GM23338 (cell line): ENCODE measurements at regions not wholly inside any gene's neighbourhood (a gene's known extent, or its start where the extent isn't known, plus 50 kb on each side); places are given as distances from the start of the nearest gene placed in this dataset.

ENCODE experiments used
- ATAC-seq: fragments of 200-7000 bp; cut with Tn5 transposase; 3 replicates; pipeline ENCODE4 v1.9.1; 2020
- DNase-seq: peaks from one replicate; pipeline ENCODE4 v3.0.0-alpha.2; 2015; ENCODE audit warnings: low spot score
- H2AFZ ChIP-seq: fragments of 200-600 bp; sonication (generic); 2 replicates; pipeline ENCODE4 v1.8.0; 2016; ENCODE audit warnings: antibody characterized with exemption, mild to moderate bottlenecking, moderate library complexity
- H3F3A ChIP-seq: fragments of 200-600 bp; sonication (generic); replicated peaks from 2 replicates; pipeline ENCODE4 v1.8.0; 2017; ENCODE audit warnings: antibody characterized with exemption, mixed run types, low read depth
- H3K27ac ChIP-seq: fragments of 200-600 bp; sonication (generic); 2 replicates; pipeline ENCODE4 v1.6.1; 2016; ENCODE audit warnings: low read depth
- H3K27me3 ChIP-seq: fragments of 200-600 bp; sonication (generic); 2 replicates; pipeline ENCODE4 v1.8.0; 2016; ENCODE audit warnings: mild to moderate bottlenecking, mixed run types, moderate library complexity; ENCODE audit not compliant: insufficient read depth
- H3K36me3 ChIP-seq: fragments of 200-600 bp; sonication (generic); 2 replicates; pipeline ENCODE4 v1.8.0; 2016; ENCODE audit warnings: mild to moderate bottlenecking; ENCODE audit not compliant: insufficient read depth
- H3K4me1 ChIP-seq: fragments of 200-600 bp; sonication (generic); 2 replicates; pipeline ENCODE4 v1.8.0; 2016; ENCODE audit warnings: mild to moderate bottlenecking, moderate library complexity; ENCODE audit not compliant: insufficient read depth
- H3K4me2 ChIP-seq: fragments of 200-600 bp; sonication (generic); 2 replicates; pipeline ENCODE4 v1.7.1; 2017; ENCODE audit warnings: mixed run types
- H3K4me3 ChIP-seq: fragments of 200-600 bp; sonication (generic); 2 replicates; pipeline ENCODE4 v1.6.1; 2016; ENCODE audit warnings: mixed run types
- H3K79me2 ChIP-seq: fragments of 200-600 bp; sonication (generic); replicated peaks from 2 replicates; pipeline ENCODE4 v1.8.0; 2017; ENCODE audit warnings: mild to moderate bottlenecking; ENCODE audit not compliant: insufficient read depth
- H3K9me2 ChIP-seq: fragments of 200-600 bp; sonication (generic); 2 replicates; pipeline ENCODE4 v1.8.0; 2017; ENCODE audit not compliant: insufficient read depth
- H4K20me1 ChIP-seq: fragments of 200-600 bp; sonication (generic); replicated peaks from 2 replicates; pipeline ENCODE4 v1.8.0; 2017; ENCODE audit warnings: mild to moderate bottlenecking; ENCODE audit not compliant: insufficient read depth
- H3K27ac Mint-ChIP-seq: 2 replicates; pipeline ENCODE4 v1.8.0; 2020; ENCODE audit warnings: inconsistent platforms, mild to moderate bottlenecking, moderate library complexity, mixed read lengths
- H3K27me3 Mint-ChIP-seq: 3 replicates; pipeline ENCODE4 v1.8.0; 2022; ENCODE audit warnings: low read depth, mild to moderate bottlenecking, moderate library complexity, mixed read lengths, inconsistent platforms; ENCODE audit not compliant: insufficient read depth, poor library complexity
- H3K36me3 Mint-ChIP-seq: 3 replicates; pipeline ENCODE4 v1.8.0; 2021; ENCODE audit warnings: low read depth, mild to moderate bottlenecking, inconsistent platforms, moderate library complexity, mixed read lengths
- H3K4me1 Mint-ChIP-seq: 3 replicates; pipeline ENCODE4 v1.8.0; 2020; ENCODE audit warnings: mild to moderate bottlenecking, inconsistent platforms, mixed read lengths
- H3K4me3 Mint-ChIP-seq: 3 replicates; pipeline ENCODE4 v1.8.0; 2021; ENCODE audit warnings: moderate library complexity, mild to moderate bottlenecking, inconsistent platforms, mixed read lengths
- H3K9me3 Mint-ChIP-seq: 3 replicates; pipeline ENCODE4 v1.8.0; 2020; ENCODE audit warnings: moderate library complexity, mild to moderate bottlenecking, inconsistent platforms, mixed read lengths
- CREB1 ChIP-seq: fragments of 250-450 bp; sonication (Bioruptor Pico); IDR thresholded peaks from 2 replicates; pipeline ENCODE4 v1.5.0; 2020; ENCODE audit warnings: low read depth, mild to moderate bottlenecking, moderate library complexity
- CTCF ChIP-seq, 2 experiments: fragments of 200-600 bp in 1 of 2; sonication (generic) in 1 of 2; conservative IDR thresholded peaks; 2 replicates each; pipeline versions ENCODE4 v1.5.1 to v1.6.1; 2016 to 2017; ENCODE audit warnings: antibody characterized with exemption in 2 of 2, low read depth in 2 of 2, mild to moderate bottlenecking in 2 of 2, moderate library complexity in 1 of 2
- EZH2 ChIP-seq: fragments of 200-600 bp; sonication (generic); IDR thresholded peaks from one replicate; pipeline ENCODE4 v1.8.0; 2017; ENCODE audit warnings: antibody characterized with exemption, mild to moderate bottlenecking, low read depth; ENCODE audit not compliant: unreplicated experiment
- EZH2phosphoT487 ChIP-seq: fragments of 200-600 bp; sonication (generic); IDR thresholded peaks from one replicate; pipeline ENCODE4 v1.8.1; 2018; ENCODE audit warnings: antibody characterized with exemption; ENCODE audit not compliant: unreplicated experiment
- JUNB ChIP-seq: IDR thresholded peaks from one replicate; pipeline ENCODE4 v1.6.1; 2016; ENCODE audit warnings: antibody characterized with exemption; ENCODE audit not compliant: unreplicated experiment
- NANOG ChIP-seq: IDR thresholded peaks from 2 replicates; pipeline ENCODE4 v1.6.1; 2016; ENCODE audit warnings: antibody characterized with exemption, borderline replicate concordance
- POLR2AphosphoS5 ChIP-seq: IDR thresholded peaks from 2 replicates; pipeline ENCODE4 v1.6.1; 2016; ENCODE audit warnings: antibody characterized with exemption, low read depth
- REST ChIP-seq: IDR thresholded peaks from one replicate; pipeline ENCODE4 v1.6.1; 2018; ENCODE audit warnings: antibody characterized with exemption; ENCODE audit not compliant: unreplicated experiment
- STAT1 ChIP-seq: IDR thresholded peaks from one replicate; pipeline ENCODE4 v1.6.1; 2016; ENCODE audit warnings: antibody characterized with exemption; ENCODE audit not compliant: unreplicated experiment
- ZNF114 ChIP-seq: fragments of 250-450 bp; sonication (Bioruptor Pico); IDR thresholded peaks from 2 replicates; pipeline ENCODE4 v1.5.0; 2020; ENCODE audit warnings: mild to moderate bottlenecking, moderate library complexity
- ZNF331 ChIP-seq: fragments of 250-450 bp; sonication (Bioruptor Pico); IDR thresholded peaks from 2 replicates; pipeline ENCODE4 v1.5.0; 2020; ENCODE audit warnings: low read depth, mild to moderate bottlenecking, moderate library complexity
- TF ChIP-seq, protein P1 (sequence below): fragments of 250-450 bp; sonication (Bioruptor Pico); IDR thresholded peaks from 2 replicates; pipeline ENCODE4 v1.5.0; 2020; ENCODE audit warnings: mild to moderate bottlenecking, moderate library complexity
- TF ChIP-seq, protein P2 (sequence below): IDR thresholded peaks from 2 replicates; pipeline ENCODE4 v1.6.1; 2016; ENCODE audit warnings: antibody characterized with exemption

- peaks cover under 1% of the 10 kb centered on the region; the same call in 2 of the 3 replicates for H3K4me1 Mint-ChIP-seq
- ATAC-seq (no peak), DNase-seq (no peak)
- no peaks in the 10 kb centered on the region for H4K20me1 ChIP-seq
- no peak for TF ChIP-seq JUNB
- no peak for TF ChIP-seq EZH2
- TF ChIP-seq NANOG = no peak
- no peak for TF ChIP-seq ZNF114
- TF ChIP-seq REST = no peak
- no peak for TF ChIP-seq STAT1
- no peak for TF ChIP-seq ZNF331
- no peak for TF ChIP-seq CREB1 (CRISPR knock-in tag)
- TF ChIP-seq, protein P1, sequence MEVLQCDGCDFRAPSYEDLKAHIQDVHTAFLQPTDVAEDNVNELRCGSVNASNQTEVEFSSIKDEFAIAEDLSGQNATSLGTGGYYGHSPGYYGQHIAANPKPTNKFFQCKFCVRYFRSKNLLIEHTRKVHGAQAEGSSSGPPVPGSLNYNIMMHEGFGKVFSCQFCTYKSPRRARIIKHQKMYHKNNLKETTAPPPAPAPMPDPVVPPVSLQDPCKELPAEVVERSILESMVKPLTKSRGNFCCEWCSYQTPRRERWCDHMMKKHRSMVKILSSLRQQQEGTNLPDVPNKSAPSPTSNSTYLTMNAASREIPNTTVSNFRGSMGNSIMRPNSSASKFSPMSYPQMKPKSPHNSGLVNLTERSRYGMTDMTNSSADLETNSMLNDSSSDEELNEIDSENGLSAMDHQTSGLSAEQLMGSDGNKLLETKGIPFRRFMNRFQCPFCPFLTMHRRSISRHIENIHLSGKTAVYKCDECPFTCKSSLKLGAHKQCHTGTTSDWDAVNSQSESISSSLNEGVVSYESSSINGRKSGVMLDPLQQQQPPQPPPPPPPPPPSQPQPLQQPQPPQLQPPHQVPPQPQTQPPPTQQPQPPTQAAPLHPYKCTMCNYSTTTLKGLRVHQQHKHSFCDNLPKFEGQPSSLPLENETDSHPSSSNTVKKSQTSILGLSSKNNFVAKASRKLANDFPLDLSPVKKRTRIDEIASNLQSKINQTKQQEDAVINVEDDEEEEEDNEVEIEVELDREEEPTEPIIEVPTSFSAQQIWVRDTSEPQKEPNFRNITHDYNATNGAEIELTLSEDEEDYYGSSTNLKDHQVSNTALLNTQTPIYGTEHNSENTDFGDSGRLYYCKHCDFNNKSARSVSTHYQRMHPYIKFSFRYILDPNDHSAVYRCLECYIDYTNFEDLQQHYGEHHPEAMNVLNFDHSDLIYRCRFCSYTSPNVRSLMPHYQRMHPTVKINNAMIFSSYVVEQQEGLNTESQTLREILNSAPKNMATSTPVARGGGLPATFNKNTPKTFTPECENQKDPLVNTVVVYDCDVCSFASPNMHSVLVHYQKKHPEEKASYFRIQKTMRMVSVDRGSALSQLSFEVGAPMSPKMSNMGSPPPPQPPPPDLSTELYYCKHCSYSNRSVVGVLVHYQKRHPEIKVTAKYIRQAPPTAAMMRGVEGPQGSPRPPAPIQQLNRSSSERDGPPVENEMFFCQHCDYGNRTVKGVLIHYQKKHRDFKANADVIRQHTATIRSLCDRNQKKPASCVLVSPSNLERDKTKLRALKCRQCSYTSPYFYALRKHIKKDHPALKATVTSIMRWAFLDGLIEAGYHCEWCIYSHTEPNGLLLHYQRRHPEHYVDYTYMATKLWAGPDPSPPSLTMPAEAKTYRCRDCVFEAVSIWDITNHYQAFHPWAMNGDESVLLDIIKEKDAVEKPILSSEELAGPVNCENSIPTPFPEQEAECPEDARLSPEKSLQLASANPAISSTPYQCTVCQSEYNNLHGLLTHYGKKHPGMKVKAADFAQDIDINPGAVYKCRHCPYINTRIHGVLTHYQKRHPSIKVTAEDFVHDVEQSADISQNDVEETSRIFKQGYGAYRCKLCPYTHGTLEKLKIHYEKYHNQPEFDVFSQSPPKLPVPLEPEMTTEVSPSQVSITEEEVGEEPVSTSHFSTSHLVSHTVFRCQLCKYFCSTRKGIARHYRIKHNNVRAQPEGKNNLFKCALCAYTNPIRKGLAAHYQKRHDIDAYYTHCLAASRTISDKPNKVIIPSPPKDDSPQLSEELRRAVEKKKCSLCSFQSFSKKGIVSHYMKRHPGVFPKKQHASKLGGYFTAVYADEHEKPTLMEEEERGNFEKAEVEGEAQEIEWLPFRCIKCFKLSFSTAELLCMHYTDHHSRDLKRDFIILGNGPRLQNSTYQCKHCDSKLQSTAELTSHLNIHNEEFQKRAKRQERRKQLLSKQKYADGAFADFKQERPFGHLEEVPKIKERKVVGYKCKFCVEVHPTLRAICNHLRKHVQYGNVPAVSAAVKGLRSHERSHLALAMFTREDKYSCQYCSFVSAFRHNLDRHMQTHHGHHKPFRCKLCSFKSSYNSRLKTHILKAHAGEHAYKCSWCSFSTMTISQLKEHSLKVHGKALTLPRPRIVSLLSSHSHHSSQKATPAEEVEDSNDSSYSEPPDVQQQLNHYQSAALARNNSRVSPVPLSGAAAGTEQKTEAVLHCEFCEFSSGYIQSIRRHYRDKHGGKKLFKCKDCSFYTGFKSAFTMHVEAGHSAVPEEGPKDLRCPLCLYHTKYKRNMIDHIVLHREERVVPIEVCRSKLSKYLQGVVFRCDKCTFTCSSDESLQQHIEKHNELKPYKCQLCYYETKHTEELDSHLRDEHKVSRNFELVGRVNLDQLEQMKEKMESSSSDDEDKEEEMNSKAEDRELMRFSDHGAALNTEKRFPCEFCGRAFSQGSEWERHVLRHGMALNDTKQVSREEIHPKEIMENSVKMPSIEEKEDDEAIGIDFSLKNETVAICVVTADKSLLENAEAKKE (CRISPR knock-in tag) = no peak
- TF ChIP-seq, protein P2, sequence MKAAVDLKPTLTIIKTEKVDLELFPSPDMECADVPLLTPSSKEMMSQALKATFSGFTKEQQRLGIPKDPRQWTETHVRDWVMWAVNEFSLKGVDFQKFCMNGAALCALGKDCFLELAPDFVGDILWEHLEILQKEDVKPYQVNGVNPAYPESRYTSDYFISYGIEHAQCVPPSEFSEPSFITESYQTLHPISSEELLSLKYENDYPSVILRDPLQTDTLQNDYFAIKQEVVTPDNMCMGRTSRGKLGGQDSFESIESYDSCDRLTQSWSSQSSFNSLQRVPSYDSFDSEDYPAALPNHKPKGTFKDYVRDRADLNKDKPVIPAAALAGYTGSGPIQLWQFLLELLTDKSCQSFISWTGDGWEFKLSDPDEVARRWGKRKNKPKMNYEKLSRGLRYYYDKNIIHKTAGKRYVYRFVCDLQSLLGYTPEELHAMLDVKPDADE = no peak
- no peak for TF ChIP-seq EZH2phosphoT487
- TF ChIP-seq POLR2AphosphoS5 = no peak
- no peak for TF ChIP-seq CTCF (conservative IDR thresholded peaks at IDR 0.05; ENCODE audit: low read depth in 2 of 2)
- no peak overlapping the region for H3K4me2 ChIP-seq
- peaks cover 2% of the 10 kb centered on the region; the same call in 1 of the 2 replicates for H3K4me1 ChIP-seq
- no peak overlapping the region for H3K4me3 ChIP-seq
- no peak overlapping the region for H3K27ac Mint-ChIP-seq
- H3F3A ChIP-seq = no peaks in the 10 kb centered on the region
- H3K36me3 ChIP-seq = no peaks in the 10 kb centered on the region
- H3K9me2 ChIP-seq = 0 out of 2 replicates have a peak, but pooled peaks cover 7% of the 10 kb centered on the region
- H3K27ac ChIP-seq = no peak overlapping the region
- H3K9me3 Mint-ChIP-seq = peaks cover 8% of the 10 kb centered on the region; the same call in 2 of the 3 replicates
- H3K79me2 ChIP-seq = no peaks in the 10 kb centered on the region
- H3K4me3 Mint-ChIP-seq = no peak overlapping the region
- no peaks in the 10 kb centered on the region for H3K27me3 Mint-ChIP-seq
- H3K36me3 Mint-ChIP-seq = no peaks in the 10 kb centered on the region
- H2AFZ ChIP-seq = no peak overlapping the region
- no peaks in the 10 kb centered on the region for H3K27me3 ChIP-seq
Measured at GRCh38 chr9:81132796-81133195, 556.6 kb downstream of the TLE1 start.
